HG02981 (cell line): ENCODE measurements at regions not wholly inside any gene's neighbourhood (a gene's known extent, or its start where the extent isn't known, plus 50 kb on each side); places are given as distances from the start of the nearest gene placed in this dataset.

Source experiments
- ATAC-seq: cut with Tn5 transposase; IDR thresholded peaks from one replicate; pipeline ENCODE4 v1.9.1; 2021; ENCODE audit warnings: mild to moderate bottlenecking, moderate library complexity; ENCODE audit not compliant: unreplicated experiment

DNA sequence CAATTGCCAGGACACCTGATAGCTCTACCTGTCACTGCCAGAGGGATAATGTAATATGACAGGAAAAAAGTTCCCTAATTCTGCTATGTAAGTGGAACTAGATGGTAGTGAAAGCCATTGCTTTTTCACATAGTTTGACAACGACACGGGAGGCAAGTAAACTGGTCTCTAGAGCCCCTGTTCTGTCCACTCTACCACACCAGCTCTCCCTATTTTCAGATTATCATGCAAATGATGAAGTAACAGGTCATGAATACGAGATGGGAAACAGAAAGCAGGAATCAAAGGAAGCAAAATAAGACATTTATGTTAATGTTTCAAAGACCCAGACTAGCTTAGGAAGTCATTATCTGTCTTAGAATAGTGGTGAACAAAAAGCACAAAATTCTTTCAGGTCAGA lies 56.2 kb downstream of the TAF11L14 start:
- ATAC-seq = no peak

DNA sequence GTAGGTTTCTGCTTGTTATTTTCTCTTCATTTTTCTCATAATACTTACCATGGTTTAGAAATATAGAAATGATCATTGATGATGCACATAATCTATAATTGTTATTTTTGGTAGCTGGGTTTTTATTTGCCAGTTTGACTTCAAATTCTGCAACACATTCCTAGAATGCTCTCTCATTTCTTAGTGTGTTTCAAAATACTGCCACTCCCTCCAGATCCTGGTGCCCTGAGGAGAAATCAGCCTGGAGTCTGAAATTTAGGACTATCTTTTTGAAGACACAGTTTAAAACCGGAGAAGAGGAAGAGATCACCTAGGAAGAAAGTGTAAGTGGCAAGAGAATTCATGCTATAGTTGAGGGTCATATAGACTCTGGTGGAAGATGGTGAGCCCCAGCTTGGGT lies 57.5 kb downstream of the TAF11L14 start:
- no peak for ATAC-seq

DNA sequence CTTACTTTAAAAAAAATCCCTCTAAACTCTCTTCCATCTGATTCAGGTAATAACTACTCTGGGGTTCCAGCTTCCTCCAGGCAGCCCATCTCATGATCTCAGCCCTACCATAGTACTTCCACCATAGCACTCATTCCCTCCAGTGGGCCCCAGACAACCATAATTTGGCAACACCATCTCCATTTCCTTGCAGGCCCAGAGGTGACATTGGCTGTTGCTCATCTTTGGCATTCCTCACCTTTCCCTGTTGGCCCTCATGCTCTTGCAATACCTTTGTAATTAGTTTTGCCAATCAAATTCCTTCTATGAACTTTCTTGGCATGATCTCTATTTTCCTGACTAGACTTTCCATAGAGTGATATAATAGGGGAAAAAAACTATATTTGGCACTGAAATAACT lies 60.1 kb downstream of the TAF11L14 start:
- no peak for ATAC-seq

DNA sequence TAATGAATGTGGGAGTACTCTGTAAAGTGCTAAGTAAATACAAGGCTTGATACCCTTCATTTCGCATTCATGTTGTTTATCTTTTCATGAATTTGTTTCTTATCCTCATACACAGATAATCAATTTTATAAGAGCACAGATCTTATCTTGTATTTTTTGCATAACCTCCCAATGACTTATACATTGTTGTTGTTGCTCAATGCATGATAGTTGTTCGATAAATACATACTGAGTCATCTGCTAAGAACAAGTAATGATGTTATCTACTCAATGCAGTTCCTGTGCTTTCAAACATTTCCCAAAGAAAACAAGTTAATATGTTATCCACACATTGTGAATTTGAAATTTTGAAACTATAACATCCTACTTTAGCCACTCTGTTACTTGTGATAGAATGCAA lies 60.7 kb downstream of the TAF11L14 start:
- no peak for ATAC-seq

DNA sequence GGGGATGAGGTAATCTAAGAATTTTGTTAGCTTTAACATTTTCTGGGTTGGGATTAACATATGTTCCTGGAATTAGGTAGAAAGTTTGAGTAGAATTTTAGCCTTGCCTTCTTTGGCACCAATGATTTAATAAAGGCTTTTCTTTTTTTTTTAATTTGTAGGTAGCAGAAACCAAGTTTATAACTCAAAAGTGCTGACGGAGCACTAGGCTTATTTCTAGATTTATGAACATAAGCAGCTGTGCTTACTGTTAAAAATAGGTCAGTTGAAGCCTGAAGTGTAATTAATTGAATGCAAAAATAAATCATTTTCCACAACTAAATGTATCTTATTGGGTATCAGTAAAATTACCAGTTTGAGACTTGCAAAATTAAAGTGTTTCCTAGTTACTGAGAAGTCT lies 62.4 kb downstream of the TAF11L14 start:
- no peak for ATAC-seq

DNA sequence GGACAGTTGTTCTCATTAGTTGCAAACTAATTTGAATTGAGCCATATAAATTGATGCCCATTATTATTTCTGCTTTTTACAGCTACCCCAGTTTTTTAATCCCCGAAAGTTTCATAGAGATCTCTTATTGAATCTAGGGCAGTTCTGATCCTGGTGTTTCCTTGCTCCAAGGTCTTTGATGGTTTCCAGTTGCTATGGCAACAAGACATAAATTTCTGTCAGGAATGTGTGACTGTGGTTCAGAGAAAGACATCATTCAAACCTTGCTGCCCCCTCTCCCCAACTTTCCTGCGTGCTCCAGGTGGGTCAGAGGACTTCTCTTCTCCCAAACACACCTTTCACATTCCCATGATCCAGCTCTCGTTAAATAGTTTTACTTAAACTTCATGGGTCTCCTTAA lies 63.4 kb downstream of the TAF11L14 start:
- ATAC-seq = no peak

DNA sequence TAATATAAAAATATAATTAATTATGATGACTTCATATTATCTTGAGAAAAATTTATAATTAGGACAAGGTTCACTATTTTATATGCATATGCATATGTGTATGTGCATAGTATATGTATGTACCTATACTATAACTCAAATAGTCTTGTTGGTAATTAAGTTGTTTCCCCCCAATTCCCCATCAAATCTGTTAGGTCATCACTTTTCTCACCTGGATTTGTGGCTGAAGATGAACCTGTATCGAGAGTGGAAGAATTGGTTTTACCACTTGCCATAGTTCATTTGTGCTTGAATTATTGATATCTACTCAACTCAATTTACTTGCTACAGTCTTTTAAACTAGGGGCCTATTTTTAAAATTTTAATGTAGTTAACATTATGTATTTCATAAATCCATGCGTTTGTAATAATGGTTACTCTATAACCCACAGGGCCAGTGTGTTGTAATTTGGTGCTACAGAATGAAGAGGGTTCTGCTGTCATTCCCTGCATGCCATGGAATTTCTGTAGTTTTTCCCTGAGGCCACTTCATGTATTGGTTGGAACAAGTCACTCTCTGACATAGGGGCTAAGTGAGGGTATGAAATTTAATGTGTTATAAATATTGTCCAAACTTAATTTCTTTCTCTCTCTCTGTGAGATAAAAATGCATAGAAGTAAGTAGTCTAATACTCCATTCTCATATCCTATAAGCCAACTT lies 74.9 kb downstream of the TAF11L14 start:
- ATAC-seq = no peak

DNA sequence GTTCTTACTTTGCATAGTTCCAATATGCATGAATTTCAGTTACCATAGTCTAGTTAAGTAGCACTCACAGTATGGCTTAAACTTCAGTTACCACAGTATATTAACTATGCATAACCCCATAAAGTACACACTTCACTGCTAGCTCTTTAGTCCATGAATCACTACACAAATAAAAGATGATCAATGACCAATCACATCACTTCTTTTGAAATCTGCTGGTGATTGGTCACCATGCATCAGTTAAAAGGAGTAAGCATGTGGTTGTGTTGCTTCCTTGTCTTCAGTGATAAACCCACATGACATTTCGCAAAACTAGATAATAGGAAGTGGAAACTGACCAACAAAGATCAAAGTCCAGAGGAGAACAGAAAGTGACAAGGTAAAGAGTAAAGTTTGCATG lies 79.0 kb downstream of the TAF11L14 start:
- ATAC-seq = no peak

DNA sequence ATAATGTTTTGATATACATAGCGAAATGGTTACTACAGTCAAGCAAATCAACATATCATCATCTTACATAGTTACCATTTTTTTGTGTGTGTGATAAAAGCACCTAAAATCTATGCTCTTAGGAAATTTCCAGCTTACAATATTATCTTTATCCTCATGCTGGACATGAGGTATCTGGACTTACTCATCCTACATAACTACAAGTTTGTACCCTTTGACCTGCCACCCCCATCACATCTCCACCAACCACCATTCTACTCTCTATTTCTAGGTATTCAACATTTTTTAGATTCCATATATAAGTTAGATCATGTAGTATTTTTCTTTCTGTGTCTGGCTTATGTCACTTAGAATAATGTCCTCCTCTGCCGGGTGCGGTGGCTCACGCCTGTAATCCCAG lies 79.9 kb downstream of the TAF11L14 start:
- no peak for ATAC-seq

DNA sequence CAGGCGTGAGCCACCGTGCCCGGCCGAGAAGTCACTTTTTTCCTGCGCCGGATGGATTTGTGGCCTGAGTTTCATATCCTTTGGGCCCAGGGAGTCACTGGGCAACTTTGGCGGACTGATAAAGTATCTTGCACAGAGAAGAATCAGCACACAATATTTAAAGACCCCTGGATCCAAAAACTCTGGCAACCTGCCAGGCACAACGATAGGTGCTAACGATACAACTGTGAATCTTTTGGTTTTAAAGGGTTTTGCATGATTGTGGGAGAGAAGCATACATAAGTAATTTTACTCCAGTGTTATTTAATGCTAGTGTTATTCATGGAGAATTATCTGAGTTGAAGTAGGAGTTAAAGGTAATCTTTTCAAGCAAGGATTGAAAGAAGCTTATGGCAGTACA lies 85.3 kb downstream of the TAF11L14 start:
- ATAC-seq = no peak

DNA sequence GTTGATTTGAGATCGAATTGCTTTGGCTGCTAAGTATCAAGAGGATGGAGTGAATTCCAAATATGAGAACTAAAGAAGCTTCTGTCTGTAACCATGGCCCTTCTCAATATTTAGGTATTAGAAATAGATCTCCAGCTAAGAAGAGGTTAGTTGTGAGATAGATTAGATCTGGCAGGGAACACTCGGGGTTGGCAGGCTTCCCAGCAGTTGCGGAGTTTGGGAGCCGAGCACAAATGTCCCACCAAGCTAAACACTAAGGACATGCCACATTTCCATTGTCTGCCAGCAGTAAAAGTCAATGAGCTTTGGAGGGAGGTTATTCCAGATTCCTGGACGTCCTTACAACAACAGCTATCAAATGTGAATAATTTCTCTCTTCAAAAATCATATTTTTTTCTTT lies 85.8 kb downstream of the TAF11L14 start:
- no peak for ATAC-seq

DNA sequence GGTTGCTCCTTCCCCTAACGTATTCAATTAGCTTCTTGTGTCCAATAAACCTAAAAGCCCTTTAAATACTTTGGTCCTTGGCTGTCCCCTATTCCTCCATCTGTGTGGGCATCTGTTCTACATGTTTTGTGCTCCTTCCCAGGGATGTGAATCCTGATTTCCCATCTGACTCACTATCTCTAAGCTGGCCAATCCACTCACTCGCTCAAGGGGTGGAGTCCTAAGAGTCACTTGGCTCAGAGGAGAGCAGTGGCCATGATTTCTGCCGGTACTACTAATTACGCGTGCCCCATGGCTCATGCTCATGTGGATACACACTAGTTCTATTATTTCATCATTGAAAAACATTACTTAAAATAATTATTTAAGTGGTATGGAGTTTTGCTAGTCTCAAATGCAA lies 89.6 kb downstream of the TAF11L14 start:
- no peak for ATAC-seq

DNA sequence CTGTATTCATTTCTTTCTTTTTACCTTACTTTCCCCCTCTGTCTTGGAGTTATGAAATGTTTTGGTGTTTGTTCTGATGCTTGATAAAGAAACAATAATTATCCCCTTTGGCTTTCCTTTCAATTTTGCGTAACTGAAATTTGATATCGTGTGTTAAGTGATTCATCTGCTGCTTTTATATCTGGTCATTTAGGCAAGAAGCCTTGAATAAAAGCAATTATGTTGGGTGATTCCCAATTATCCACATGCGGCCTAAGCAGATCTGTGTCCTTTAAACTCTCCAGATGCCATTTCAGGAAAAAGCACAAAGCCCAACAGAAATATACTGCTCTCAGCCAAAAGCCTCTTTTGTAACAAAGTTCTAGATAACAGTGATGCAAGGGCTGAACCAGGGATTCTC lies 92.8 kb downstream of the TAF11L14 start:
- ATAC-seq = no peak

DNA sequence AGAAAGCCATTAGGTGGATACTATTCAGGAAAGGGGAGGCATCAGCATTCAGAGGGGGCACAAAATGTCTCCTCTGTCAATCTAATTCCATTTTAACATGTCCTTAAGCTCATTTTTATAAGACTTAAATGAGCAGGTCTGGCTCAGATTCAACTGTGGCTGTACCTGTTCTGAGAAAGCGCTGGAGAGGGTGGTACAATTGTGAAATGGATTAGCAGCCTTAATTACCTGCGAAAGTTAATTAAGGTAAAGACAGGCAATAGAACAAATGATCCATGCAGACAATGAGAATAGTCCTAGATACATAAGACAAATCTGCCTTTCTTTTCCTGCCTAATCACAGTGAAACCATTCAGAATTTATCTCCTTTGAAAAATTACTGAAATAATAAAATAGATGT lies 96.2 kb downstream of the TAF11L14 start:
- ATAC-seq = no peak

DNA sequence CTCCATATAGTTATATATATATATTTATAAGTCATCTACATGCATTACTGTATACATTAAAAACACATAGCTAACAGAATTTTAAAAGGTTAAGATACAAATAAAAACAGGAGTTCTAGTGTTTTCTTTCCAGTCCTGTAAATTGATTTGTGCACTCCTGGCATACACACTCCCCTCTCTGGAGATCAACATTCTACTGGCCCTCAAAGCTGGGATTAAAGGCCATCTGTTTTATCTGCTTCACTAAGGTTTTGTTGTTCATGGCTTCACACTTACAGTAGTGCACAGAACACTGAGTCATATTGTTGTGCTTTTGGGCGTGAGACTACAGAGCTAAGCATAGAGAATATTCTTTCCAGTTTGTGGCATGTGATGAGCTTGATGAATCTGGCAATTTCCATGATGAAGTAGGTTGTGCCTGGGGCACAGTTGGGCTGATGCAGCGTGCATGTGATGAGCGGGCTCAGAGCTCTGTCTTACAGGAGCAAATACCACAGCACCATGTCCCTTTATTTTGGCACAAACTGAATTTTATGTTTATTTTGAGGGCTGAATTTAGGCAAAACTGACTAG lies 98.2 kb downstream of the TAF11L14 start:
- ATAC-seq = no peak

DNA sequence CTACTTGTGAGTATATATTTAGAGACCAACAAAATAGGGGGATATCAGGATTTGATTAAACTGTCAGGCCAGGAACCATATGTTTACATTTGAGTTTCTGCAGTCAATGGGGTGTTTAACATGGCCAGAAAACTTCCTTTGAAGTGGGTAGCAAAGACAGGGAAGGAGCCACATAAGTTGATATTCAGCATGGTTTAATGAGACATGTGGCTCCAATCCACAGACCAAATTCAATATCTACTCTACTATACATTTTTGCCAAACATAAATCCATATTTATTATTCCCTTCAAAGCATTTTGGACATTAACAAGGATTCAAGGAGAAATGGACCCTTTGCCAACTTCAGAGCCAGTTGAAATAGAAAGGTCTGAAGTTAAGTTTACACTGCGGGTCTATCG lies 99.8 kb downstream of the TAF11L14 start:
- no peak for ATAC-seq

DNA sequence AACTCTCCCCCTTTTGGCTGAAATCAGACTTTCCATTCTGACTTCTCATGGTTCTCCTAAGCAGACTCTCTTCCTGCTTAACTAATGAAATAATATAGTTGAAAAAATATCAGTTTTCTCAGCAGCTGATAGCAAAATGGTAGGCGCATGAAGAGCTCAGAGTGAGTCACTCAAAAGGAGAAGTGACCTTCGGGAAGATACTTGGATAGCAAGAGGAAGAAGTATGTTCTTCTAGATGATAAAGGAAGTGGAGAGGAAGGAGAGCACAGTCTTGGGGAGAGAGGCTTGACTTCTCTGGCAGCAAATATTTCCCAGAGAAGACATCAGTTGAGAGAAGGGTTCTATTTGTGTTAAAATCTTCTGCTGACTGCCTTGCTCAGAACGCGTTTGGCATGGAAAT lies 101.5 kb downstream of the TAF11L14 start:
- no peak for ATAC-seq

DNA sequence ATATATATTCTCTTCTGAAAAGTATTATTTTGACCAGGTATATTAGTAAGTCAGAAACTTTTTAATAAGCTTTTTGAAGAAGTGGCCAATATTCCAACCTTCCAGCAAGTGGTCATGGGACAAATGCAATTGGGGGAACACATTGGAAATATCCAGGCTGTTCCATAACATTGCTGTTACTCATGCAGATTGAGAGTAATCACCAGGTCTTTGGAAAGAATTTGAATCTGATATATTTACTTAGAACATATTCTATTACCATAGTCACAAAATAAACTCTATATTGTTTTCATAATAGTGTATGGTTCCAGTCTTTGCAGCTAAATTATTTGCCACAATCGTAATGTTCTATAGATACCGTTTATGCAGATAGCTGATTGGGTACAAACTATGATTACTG lies 102.8 kb downstream of the TAF11L14 start:
- ATAC-seq = no peak

DNA sequence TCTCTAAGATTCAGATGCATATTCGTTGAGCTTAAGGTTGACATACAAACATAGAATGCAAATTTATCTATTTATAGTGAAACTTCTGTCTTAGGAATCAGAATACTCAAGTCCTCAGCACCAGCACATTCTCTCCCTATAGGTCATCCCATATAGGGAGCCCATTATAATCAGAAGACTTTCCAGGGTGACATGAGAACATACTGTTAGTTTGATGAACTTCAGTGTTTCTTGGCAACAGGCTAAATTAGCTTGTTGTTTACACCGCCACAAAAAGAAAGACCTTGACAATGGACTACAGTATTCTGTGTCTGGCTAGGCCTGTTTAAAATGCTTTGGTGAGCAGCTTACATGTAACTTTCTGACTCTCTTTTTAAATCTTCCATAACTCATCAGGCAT lies 104.2 kb downstream of the TAF11L14 start:
- ATAC-seq = no peak

DNA sequence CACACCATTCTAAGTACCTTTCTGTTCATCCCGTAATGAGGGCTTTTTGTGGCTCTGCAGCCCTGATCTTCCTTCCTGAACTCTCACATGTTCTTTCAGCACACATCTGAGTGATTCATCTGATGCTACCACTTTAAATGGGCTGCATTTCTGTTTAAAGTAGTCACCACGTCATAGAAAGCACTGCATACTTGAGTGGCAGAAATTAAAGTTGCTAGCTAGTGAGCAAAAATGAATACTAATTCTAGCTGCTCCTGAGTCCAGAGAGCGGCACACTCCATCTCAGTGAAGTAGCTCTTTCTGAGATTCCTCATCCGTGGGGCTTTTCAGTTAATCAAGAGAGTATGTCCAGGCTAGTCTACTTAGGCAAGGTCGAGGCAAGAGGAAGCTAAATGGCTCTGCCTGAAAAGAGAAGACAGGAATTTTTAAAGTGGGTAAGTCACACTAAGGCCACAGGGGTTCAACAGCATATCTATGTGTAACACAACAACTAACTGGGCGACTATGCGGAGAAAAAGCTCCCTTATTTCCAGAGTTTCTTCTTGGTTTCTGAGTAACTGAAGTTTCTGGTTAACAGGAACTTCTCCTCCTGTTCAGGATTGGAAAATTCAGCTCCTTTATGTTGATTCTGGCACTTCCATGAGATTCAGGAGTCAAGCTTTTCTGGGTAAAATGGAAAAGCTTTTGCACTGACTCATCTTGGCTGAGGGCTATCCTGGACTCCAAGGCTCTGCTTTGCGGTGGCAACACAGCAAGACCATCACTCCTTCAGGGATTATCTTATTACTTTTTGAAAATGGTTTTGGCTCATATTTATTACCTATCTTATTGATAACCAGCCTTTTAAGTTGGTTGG lies 109.5 kb downstream of the TAF11L14 start:
- ATAC-seq = no peak

DNA sequence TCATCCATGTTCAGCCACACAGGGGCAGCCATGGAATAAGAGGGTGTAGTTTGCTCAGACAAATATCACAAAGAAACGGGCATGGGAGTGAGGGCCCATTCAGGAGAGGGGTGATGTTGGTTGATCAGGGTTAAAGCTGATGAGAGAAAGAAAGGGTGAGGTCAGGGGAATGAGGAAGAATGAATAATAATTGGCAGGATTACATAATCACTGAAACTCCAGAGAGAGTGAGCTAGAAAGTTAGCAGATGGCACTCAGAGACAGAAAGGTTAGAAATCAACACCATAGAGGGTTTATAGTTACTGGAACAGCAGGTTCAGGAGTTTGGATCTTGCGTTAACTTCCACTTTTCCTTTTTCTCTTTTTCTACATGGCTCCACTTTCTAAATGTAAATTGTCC lies 113.9 kb downstream of the TAF11L14 start:
- ATAC-seq = no peak

DNA sequence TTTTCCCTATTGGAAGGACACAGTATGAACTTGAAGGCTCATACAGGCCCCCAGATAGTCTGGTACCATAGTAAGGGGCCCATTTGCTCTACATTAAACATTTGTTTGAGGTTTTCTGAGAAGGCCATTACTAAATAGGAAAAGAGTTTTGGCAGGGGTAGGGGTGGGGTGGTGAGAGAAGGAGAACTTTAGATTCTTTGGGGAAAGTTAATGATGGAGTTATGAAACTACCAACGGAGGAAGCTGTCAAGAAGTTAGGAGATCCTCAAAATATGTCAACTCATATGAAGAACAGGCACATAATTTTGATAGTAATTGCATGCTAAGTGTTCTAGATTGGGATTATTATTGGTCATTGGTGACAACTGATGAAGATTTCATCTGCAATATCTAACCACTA lies 114.7 kb downstream of the TAF11L14 start:
- no peak for ATAC-seq
